Breast epithelium (tissue), 3 donors: ENCODE measurements at regions not wholly inside any gene's neighbourhood (a gene's known extent, or its start where the extent isn't known, plus 50 kb on each side); places are given as distances from the start of the nearest gene placed in this dataset.

Experiments
- POLR2A ChIP-seq: fragments of 450-650 bp; IDR thresholded peaks from one replicate; pipeline ENCODE4 v1.6.1; 2016; ENCODE audit warnings: antibody characterized with exemption, mild to moderate bottlenecking, moderate library complexity
- TF ChIP-seq, protein P1 (sequence below), 3 donors: fragments of 450-650 bp; IDR thresholded peaks; one replicate each; pipeline ENCODE4 v1.5.1; 2016 to 2017; ENCODE audit warnings: antibody characterized with exemption in 3 of 3, mild to moderate bottlenecking in 3 of 3, moderate library complexity in 3 of 3

DNA sequence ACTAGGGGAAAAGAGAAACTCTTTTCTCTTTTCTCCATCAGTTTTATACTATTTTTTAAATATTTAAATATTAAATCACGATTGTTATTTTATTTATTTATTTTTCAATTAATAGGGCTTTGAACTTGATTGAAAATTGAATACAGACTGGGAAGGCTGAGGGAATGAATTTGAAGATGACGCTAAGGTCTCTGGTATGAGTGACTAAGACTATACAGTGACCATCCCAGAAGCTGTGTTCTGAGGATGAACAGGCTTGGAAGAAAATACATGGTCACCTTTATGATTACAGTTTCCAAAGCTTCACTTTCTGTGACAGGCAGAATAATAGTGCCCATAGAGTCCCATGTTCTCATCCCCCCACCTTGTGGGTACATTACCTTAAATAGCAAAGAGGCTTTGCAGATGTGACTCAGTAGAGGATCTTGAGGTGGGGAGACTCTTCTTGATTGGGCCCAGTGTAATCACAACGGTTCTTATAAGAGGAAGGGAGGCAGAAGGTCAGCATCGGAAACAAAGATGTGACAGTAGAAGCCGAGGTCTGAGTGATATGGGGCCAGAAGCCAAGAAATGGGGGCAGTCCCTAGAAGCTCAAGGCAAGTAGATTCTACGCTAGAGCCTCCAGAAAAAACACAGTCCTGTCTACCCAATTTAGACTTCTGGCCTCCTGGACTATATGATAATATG lies 51.0 kb upstream of the LPP start:
- TF ChIP-seq, protein P1, sequence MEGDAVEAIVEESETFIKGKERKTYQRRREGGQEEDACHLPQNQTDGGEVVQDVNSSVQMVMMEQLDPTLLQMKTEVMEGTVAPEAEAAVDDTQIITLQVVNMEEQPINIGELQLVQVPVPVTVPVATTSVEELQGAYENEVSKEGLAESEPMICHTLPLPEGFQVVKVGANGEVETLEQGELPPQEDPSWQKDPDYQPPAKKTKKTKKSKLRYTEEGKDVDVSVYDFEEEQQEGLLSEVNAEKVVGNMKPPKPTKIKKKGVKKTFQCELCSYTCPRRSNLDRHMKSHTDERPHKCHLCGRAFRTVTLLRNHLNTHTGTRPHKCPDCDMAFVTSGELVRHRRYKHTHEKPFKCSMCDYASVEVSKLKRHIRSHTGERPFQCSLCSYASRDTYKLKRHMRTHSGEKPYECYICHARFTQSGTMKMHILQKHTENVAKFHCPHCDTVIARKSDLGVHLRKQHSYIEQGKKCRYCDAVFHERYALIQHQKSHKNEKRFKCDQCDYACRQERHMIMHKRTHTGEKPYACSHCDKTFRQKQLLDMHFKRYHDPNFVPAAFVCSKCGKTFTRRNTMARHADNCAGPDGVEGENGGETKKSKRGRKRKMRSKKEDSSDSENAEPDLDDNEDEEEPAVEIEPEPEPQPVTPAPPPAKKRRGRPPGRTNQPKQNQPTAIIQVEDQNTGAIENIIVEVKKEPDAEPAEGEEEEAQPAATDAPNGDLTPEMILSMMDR (IDR thresholded peaks at IDR 0.05), result no peak
- TF ChIP-seq POLR2A, result no peak
